ENCODE measurements at regions not wholly inside any gene's neighbourhood (a gene's known extent, or its start where the extent isn't known, plus 50 kb on each side); places are given as distances from the start of the nearest gene placed in this dataset.

DNA sequence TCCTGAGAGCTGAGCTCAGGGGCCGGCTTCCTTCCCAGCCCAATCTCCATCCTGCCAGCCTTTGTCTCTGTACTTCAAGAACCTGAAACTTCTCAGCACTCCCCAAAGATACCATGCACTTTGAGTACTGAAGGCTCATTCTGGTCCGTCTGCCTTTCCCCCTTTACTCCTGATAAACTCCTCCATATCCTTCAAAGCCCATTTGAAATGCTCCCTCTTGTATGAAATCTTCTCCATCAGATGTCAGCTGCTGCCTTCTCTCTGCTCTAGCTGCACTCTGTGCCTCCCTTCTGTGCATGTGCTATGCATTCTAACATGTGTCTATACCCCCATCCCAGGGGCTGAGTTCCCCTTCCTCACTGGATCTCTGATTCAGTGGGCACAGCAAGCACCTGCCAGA lies 52.1 kb downstream of the PITPNM2 start:
- TF ChIP-seq EZH2 (IDR thresholded peaks at IDR 0.05; ENCODE audit: insufficient read depth, poor library complexity, severe bottlenecking): no peak
- TF ChIP-seq EZH2phosphoT487 (IDR thresholded peaks at IDR 0.05; ENCODE audit: insufficient read depth, low read depth): no peak

All from GM23248 (cell line).